Neuronal stem cell (in vitro differentiated cells): ENCODE measurements at regions not wholly inside any gene's neighbourhood (a gene's known extent, or its start where the extent isn't known, plus 50 kb on each side); places are given as distances from the start of the nearest gene placed in this dataset.
"Not testable (repeated sequence)": the region's sequence is repeated elsewhere in the genome, so short reads cannot be mapped to it uniquely, and the experiment has no call there.

Experiments
- DNase-seq: peaks from one replicate; pipeline ENCODE4 v3.0.0-alpha.2; 2013; ENCODE audit warnings: low spot score
- H2AFZ ChIP-seq: one replicate; pipeline ENCODE4 v1.6.1; 2013; ENCODE audit warnings: mild to moderate bottlenecking, low read length, inconsistent platforms
- H2AK5ac ChIP-seq: 2 replicates; pipeline ENCODE4 v1.6.1; 2013; ENCODE audit warnings: low read depth, mild to moderate bottlenecking, inconsistent platforms, low read length, moderate library complexity, mixed read lengths
- H2BK120ac ChIP-seq: 2 replicates; pipeline ENCODE4 v1.6.1; 2013; ENCODE audit warnings: low read depth, mild to moderate bottlenecking, inconsistent platforms, low read length, moderate library complexity, mixed read lengths
- H2BK12ac ChIP-seq: one replicate; pipeline ENCODE4 v1.6.1; 2013; ENCODE audit warnings: low read length, inconsistent platforms
- H2BK15ac ChIP-seq: 2 replicates; pipeline ENCODE4 v1.6.1; 2013; ENCODE audit warnings: mild to moderate bottlenecking, low read length, inconsistent platforms, mixed read lengths
- H2BK5ac ChIP-seq: one replicate; pipeline ENCODE4 v1.6.1; 2013; ENCODE audit warnings: inconsistent platforms, mild to moderate bottlenecking, low read length, moderate library complexity
- H3K14ac ChIP-seq: one replicate; pipeline ENCODE4 v1.6.1; 2013; ENCODE audit warnings: low read length, inconsistent platforms
- H3K18ac ChIP-seq: 2 replicates; pipeline ENCODE4 v1.6.1; 2013; ENCODE audit warnings: low read length, inconsistent platforms
- H3K23ac ChIP-seq: 2 replicates; pipeline ENCODE4 v1.6.1; 2013; ENCODE audit warnings: low read depth, mild to moderate bottlenecking, mixed read lengths, low read length, inconsistent platforms; ENCODE audit not compliant: poor library complexity
- H3K27ac ChIP-seq: replicated peaks from 3 replicates; pipeline ENCODE4 v1.5.1; 2013; ENCODE audit warnings: low read length, inconsistent platforms
- H3K27me3 ChIP-seq, 3 experiments: 2 replicates each; pipeline ENCODE4 v1.6.1; 2013; ENCODE audit warnings: low read length in 3 of 3, mild to moderate bottlenecking in 2 of 3, inconsistent platforms in 1 of 3, low read depth in 1 of 3, mixed read lengths in 1 of 3, moderate library complexity in 1 of 3; ENCODE audit not compliant: control insufficient read depth in 3 of 3, insufficient read depth in 3 of 3
- H3K36me3 ChIP-seq, 2 donors: replicated peaks in 1 of 2; 2 replicates each; pipeline ENCODE4 v1.6.1; 2013; ENCODE audit warnings: low read length in 2 of 2; ENCODE audit not compliant: control insufficient read depth in 2 of 2, insufficient read depth in 2 of 2
- H3K4ac ChIP-seq: 2 replicates; pipeline ENCODE4 v1.6.1; 2013; ENCODE audit warnings: inconsistent platforms, mild to moderate bottlenecking, low read length, moderate library complexity
- H3K4me1 ChIP-seq, 2 donors: 1 replicate in 1 of 2; 2 replicates in 1 of 2; pipeline ENCODE4 v1.6.1; 2013; ENCODE audit warnings: low read length in 2 of 2, low read depth in 1 of 2; ENCODE audit not compliant: control insufficient read depth in 2 of 2, insufficient read depth in 1 of 2
- H3K4me2 ChIP-seq: one replicate; pipeline ENCODE4 v1.6.1; 2013; ENCODE audit warnings: mild to moderate bottlenecking, low read length, inconsistent platforms; ENCODE audit not compliant: insufficient read depth, poor library complexity, severe bottlenecking
- H3K4me3 ChIP-seq, 2 donors: 2 replicates each; pipeline ENCODE4 v1.5.1; 2013; ENCODE audit warnings: low read length in 2 of 2, mild to moderate bottlenecking in 2 of 2, inconsistent platforms in 1 of 2, moderate library complexity in 1 of 2
- H3K79me1 ChIP-seq: one replicate; pipeline ENCODE4 v1.6.1; 2013; ENCODE audit warnings: low read depth, mild to moderate bottlenecking, inconsistent platforms, low read length, moderate library complexity
- H3K9ac ChIP-seq: one replicate; pipeline ENCODE4 v1.6.1; 2013; ENCODE audit warnings: mild to moderate bottlenecking, low read depth, low read length, inconsistent platforms; ENCODE audit not compliant: poor library complexity
- H3K9me3 ChIP-seq, 2 donors: replicated peaks in 1 of 2; 2 replicates each; pipeline versions ENCODE3 to v1.6.1; 2013; ENCODE audit warnings: low read length in 2 of 2, mild to moderate bottlenecking in 2 of 2, inconsistent platforms in 1 of 2, low read depth in 1 of 2, mixed read lengths in 1 of 2, moderate library complexity in 1 of 2; ENCODE audit not compliant: control insufficient read depth in 2 of 2, insufficient read depth in 1 of 2
- H4K8ac ChIP-seq: one replicate; pipeline ENCODE4 v1.6.1; 2013; ENCODE audit warnings: low read depth, mild to moderate bottlenecking, inconsistent platforms, low read length, moderate library complexity
- H4K91ac ChIP-seq: one replicate; pipeline ENCODE4 v1.6.1; 2013; ENCODE audit warnings: low read length, low read depth, mild to moderate bottlenecking, inconsistent platforms; ENCODE audit not compliant: poor library complexity
- WGBS, 2 donors: extraction: QIAGEN DNeasy Blood & Tissue Kit; methylation state at CpG; one replicate each; pipeline ENCODE4 v1.1.7; 2013; ENCODE audit warnings: missing lambda C conversion rate in 2 of 2, mixed read lengths in 1 of 2; ENCODE audit not compliant: insufficient read length in 2 of 2, insufficient replicate concordance in 1 of 2; ENCODE audit errors: extremely low coverage in 2 of 2; 5-methylcytosine and 5-hydroxymethylcytosine counted together

DNA sequence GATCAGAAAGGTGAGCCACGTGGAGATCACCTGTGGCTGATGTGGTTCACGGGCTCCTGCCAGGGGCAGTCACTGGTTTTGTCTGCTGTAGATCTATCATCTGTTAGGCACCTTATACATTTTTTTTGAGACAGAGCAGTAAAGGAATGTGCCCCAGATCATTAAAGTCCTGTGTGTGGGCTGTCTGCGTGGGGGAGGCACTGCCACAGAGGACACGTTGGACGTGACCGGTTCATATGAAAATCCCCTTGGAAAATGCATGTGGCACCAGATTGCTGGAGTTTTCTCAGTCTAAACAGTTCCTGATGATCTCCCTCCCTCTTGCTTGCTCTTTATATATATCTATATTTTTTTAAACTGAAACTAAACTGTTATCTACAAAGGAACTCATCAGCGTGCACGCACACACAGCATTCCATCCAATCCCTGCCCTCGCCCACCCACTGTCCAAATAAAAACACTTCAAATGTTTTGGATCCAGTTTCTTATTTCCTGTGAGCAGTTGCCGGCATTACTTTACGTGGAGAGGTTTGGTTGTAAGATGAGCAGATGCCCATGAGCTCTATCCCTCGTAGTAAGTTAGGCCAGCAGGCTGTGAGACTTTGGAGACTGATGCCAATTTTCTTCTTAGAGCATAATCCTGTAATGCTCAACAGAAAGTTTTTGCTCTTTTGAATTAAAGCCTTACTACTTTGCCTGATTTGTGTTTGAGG lies 161.6 kb upstream of the EXOC2 start:
- no CpG with 5 or more reads among the region's 12 CpGs for WGBS, 2 donors
- Histone ChIP-seq H3K18ac (no peak overlapping the region), H4K8ac (no peak overlapping the region), H2AFZ (peak overlapping the region; percentile 0), H2BK120ac (no peak overlapping the region), H2BK5ac (no peak overlapping the region), H3K9me3 (no peaks in the 10 kb centered on the region), H3K4ac (no peak overlapping the region), H3K27ac (no peak overlapping the region), H3K36me3 (no peaks in the 10 kb centered on the region), H4K91ac (no peak overlapping the region), H3K4me2 (no peak overlapping the region), H3K23ac (no peak overlapping the region), H2BK12ac (no peak overlapping the region), H3K14ac (no peak overlapping the region), H3K27me3 (no peaks in the 10 kb centered on the region), H2AK5ac (no peak overlapping the region), H3K4me1 (peaks cover 0 to 6% of the 10 kb centered on the region in 2 donors), H2BK15ac (no peak overlapping the region), H3K4me3 (no peak overlapping the region), H3K79me1 (no peaks in the 10 kb centered on the region), H3K9ac (no peak overlapping the region)
- no peak for DNase-seq

DNA sequence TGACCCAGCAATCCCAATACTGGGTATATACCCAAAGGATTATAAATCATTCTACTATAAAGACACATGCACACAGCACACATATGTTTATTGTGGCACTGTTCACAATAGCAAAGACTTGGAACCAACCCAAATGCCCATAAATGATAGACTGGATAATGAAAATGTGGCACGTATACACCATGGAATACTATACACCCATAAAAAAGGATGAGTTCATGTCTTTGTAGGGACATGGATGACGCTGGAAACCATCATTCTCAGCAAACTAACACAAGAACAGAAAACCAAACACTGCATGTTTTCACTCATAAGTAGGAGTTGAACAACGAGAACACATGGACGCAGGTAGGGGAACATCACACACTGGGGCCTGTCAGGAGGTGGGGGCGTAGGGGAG lies 159.3 kb upstream of the EXOC2 start:
- H3K18ac ChIP-seq, H3K9me3 ChIP-seq, DNase-seq, H3K4me3 ChIP-seq, H3K14ac ChIP-seq, H3K27ac ChIP-seq, H2BK5ac ChIP-seq, H3K4me1 ChIP-seq, H2BK120ac ChIP-seq, H3K23ac ChIP-seq, H2BK15ac ChIP-seq, H3K27me3 ChIP-seq, H4K91ac ChIP-seq, H2AFZ ChIP-seq, H3K36me3 ChIP-seq, H2BK12ac ChIP-seq, H3K4ac ChIP-seq, H3K4me2 ChIP-seq, H3K79me1 ChIP-seq, H4K8ac ChIP-seq, H2AK5ac ChIP-seq: not testable (repeated sequence)
- peak overlapping the region; percentile 21 for H3K9ac ChIP-seq
- WGBS, 2 donors: no CpG with 5 or more reads among the region's 5 CpGs

DNA sequence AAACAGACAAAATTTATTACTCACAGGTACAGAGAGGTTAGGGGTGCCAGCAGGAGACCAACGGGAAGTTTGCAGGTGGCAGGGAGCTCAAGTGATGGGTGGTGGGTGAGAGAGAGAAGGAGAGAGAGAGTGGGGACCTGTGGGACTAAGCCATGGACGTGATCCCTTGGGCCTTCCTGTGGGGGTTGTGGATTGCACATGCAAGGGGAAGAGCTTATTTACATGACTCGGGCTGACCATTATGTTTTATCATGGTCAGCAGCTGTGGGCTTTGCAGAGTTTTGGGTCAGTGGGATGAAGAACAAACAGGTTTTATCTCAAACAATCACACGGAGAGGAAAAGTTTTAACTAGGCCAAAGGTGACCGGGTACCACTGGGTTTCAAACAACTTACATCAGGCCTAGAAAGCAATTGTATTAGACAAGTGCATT lies 156.2 kb upstream of the EXOC2 start:
- no peak overlapping the region for H3K4ac ChIP-seq
- H3K9me3 ChIP-seq: no peaks in the 10 kb centered on the region
- no peak overlapping the region for H4K8ac ChIP-seq
- no peak overlapping the region for H3K4me3 ChIP-seq
- H2AFZ ChIP-seq: no peak overlapping the region
- WGBS, 2 donors: no CpG with 5 or more reads among the region's 5 CpGs
- H2BK12ac ChIP-seq: no peak overlapping the region
- H4K91ac ChIP-seq: no peak overlapping the region
- no peak overlapping the region for H2AK5ac ChIP-seq
- H3K27ac ChIP-seq: no peak overlapping the region
- no peak overlapping the region for H3K14ac ChIP-seq
- H3K23ac ChIP-seq: no peak overlapping the region
- no peak overlapping the region for H3K4me2 ChIP-seq
- no peak for DNase-seq
- no peak overlapping the region for H2BK5ac ChIP-seq
- no peak overlapping the region for H3K9ac ChIP-seq
- H3K36me3 ChIP-seq: no peaks in the 10 kb centered on the region
- no peak overlapping the region for H2BK120ac ChIP-seq
- H3K27me3 ChIP-seq: no peaks in the 10 kb centered on the region
- no peaks in the 10 kb centered on the region for H3K4me1 ChIP-seq
- H3K18ac ChIP-seq: no peak overlapping the region
- no peak overlapping the region for H2BK15ac ChIP-seq
- no peaks in the 10 kb centered on the region for H3K79me1 ChIP-seq

DNA sequence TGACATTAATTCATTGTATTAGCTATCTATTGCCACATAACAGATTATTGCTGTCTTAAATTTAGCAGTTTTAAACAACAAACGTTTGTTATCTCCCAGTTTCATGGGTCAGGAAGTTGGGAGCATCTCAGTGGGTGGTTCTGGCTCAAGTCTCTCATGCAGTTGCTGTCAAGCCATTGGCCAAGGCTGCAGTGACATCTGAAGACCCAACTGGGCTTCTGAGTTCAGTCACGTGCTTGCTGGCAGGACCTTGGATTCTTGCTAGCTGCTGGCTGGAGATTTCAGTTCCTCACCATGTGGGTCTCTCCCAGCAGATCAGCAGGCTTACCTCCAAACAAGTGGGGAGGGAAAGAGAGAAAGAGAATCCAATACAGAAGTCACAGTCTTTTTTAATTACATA lies 152.6 kb upstream of the EXOC2 start:
- no peak overlapping the region for H3K27ac ChIP-seq
- H4K91ac ChIP-seq: no peak overlapping the region
- H2BK15ac ChIP-seq: no peak overlapping the region
- DNase-seq: no peak
- H3K18ac ChIP-seq: no peak overlapping the region
- H2BK5ac ChIP-seq: no peak overlapping the region
- WGBS, 2 donors: no CpG with 5 or more reads among the region's 2 CpGs
- H2AFZ ChIP-seq: no peak overlapping the region
- no peak overlapping the region for H2BK120ac ChIP-seq
- no peaks in the 10 kb centered on the region for H3K27me3 ChIP-seq
- H4K8ac ChIP-seq: no peak overlapping the region
- H3K4me3 ChIP-seq: no peak overlapping the region
- H3K4me2 ChIP-seq: no peak overlapping the region
- peaks cover 0 to 1% of the 10 kb centered on the region in 2 donors for H3K9me3 ChIP-seq
- peaks cover 0 to 16% of the 10 kb centered on the region in 2 donors for H3K4me1 ChIP-seq
- no peak overlapping the region for H3K9ac ChIP-seq
- H3K79me1 ChIP-seq: no peaks in the 10 kb centered on the region
- no peaks in the 10 kb centered on the region for H3K36me3 ChIP-seq
- H2BK12ac ChIP-seq: no peak overlapping the region
- H2AK5ac ChIP-seq: no peak overlapping the region
- no peak overlapping the region for H3K14ac ChIP-seq
- no peak overlapping the region for H3K23ac ChIP-seq
- H3K4ac ChIP-seq: no peak overlapping the region
